ENCODE measurements at regions not wholly inside any gene's neighbourhood (a gene's known extent, or its start where the extent isn't known, plus 50 kb on each side); places are given as distances from the start of the nearest gene placed in this dataset.
A peak's percentile ranks its signal among the peaks of the same experiment; 100 is the strongest.

- DNase-seq: no peak
- peaks cover 3% of the 10 kb centered on the region for H3K27me3 Mint-ChIP-seq (ENCODE audit: low read depth, poor library complexity)
- H3K36me3 Mint-ChIP-seq (ENCODE audit: low read depth): peaks cover 12% of the 10 kb centered on the region
- no peak overlapping the region for H3K27ac Mint-ChIP-seq
- peaks cover 28% of the 10 kb centered on the region for H3K4me1 Mint-ChIP-seq
- H3K4me3 Mint-ChIP-seq: no peak overlapping the region
- no peak for TF ChIP-seq CTCF (IDR thresholded peaks at IDR 0.05)
- H3K9me3 Mint-ChIP-seq: peaks cover 18% of the 10 kb centered on the region
Observed at GRCh38 chr2:19078709-19079108, 279.7 kb downstream of the OSR1 start.

DNA sequence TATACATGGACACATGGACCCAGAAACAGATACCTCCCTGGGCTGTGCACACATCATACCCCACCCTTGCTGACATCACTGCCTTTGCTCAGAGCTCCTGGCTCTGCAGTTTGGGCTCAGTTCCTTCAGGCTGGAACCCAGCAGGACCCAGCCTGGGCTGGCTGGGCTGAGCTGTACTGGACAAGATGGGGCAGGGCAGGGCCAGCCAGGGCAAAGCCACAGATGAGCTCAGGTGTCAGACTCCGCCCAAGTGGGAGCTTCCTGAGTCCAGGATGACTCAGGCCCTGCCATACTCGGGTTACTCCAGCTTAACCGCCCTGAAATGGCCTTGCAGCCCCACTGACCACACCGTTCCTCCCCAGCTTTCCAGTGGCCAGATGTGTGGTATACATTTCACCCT is 284.9 kb downstream of the OSR1 start:
- H3K27me3 Mint-ChIP-seq (ENCODE audit: low read depth, poor library complexity): peaks cover 6% of the 10 kb centered on the region
- H3K27ac Mint-ChIP-seq: peak overlapping the region; percentile 75
- H3K4me3 Mint-ChIP-seq: no peak overlapping the region
- peak; percentile 47 for DNase-seq
- H3K9me3 Mint-ChIP-seq: no peaks in the 10 kb centered on the region
- H3K36me3 Mint-ChIP-seq (ENCODE audit: low read depth): no peaks in the 10 kb centered on the region
- no peak for TF ChIP-seq CTCF (IDR thresholded peaks at IDR 0.05)
- H3K4me1 Mint-ChIP-seq: peaks cover 66% of the 10 kb centered on the region

DNA sequence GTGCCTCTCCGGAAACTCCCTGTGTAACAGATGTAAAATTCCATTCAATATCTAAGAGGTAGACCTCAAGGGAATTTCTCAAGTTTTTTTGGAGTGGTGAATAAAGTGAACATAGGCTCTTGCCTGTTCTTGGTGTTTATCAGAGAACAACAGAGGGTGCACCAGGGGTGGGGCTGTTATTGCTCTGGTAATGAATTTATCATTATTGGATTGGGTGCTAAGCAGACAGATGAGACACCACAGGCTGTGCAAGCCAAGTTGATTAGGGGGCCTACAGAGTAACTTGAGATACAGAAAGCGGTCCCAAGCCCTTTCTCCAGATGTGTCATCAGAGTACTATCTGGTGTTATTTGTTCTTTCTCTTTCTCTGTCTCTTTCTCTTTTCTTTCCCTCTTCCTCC is 286.3 kb downstream of the OSR1 start:
- H3K4me3 Mint-ChIP-seq: no peak overlapping the region
- H3K4me1 Mint-ChIP-seq: peaks cover 75% of the 10 kb centered on the region
- no peaks in the 10 kb centered on the region for H3K36me3 Mint-ChIP-seq (ENCODE audit: low read depth)
- no peak for TF ChIP-seq CTCF (IDR thresholded peaks at IDR 0.05)
- peaks cover 6% of the 10 kb centered on the region for H3K27me3 Mint-ChIP-seq (ENCODE audit: low read depth, poor library complexity)
- DNase-seq: no peak
- H3K27ac Mint-ChIP-seq: no peak overlapping the region
- H3K9me3 Mint-ChIP-seq: no peaks in the 10 kb centered on the region

DNA sequence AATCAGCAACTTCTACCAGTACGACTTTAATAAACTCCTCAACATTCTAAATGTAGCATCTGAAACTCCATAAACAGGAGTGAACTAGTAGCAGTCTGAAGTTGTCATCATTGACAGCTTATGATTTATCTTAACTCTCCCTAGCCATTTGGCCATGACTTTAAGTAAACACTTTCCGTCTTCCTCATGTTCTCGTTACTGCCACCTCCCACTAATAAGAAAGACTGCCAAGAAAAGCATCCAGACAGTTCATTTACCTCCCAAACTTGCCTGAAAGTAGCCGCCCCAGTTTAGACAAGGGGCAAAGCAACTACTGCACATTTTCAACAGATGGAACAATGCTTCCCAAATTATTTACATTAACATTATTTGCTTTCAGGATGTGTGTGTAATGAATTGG is 287.5 kb downstream of the OSR1 start:
- TF ChIP-seq CTCF (IDR thresholded peaks at IDR 0.05): no peak
- H3K4me1 Mint-ChIP-seq: peaks cover 73% of the 10 kb centered on the region
- DNase-seq: no peak
- H3K27me3 Mint-ChIP-seq (ENCODE audit: low read depth, poor library complexity): peaks cover 6% of the 10 kb centered on the region
- H3K36me3 Mint-ChIP-seq (ENCODE audit: low read depth): no peaks in the 10 kb centered on the region
- H3K4me3 Mint-ChIP-seq: no peak overlapping the region
- H3K9me3 Mint-ChIP-seq: no peaks in the 10 kb centered on the region
- H3K27ac Mint-ChIP-seq: peak overlapping the region; percentile 2

DNA sequence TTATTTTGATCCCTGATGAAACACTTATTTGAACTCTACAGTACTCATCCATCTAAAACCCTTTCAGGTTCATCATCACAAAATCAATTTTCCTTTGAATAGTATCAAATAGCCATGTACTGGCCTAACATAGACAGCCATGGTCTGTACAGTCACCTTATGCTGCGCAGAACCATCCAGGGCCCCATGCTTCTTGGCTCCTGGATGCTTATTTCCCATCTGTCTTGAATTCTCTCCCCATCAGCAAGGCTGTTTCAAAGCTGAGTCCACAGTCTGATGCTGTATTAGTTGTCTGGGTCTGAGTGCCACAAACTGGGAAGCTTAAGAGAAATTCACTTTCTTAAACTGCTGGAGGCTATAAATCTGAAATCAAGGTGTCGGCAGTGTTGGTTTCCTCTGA is 290.2 kb downstream of the OSR1 start:
- no peak for TF ChIP-seq CTCF (IDR thresholded peaks at IDR 0.05)
- H3K27ac Mint-ChIP-seq: no peak overlapping the region
- no peaks in the 10 kb centered on the region for H3K9me3 Mint-ChIP-seq
- H3K4me3 Mint-ChIP-seq: no peak overlapping the region
- DNase-seq: no peak
- peaks cover 6% of the 10 kb centered on the region for H3K27me3 Mint-ChIP-seq (ENCODE audit: low read depth, poor library complexity)
- H3K36me3 Mint-ChIP-seq (ENCODE audit: low read depth): no peaks in the 10 kb centered on the region
- peaks cover 72% of the 10 kb centered on the region for H3K4me1 Mint-ChIP-seq

- Mint-ChIP-seq H3K27ac (no peak overlapping the region), H3K9me3 (no peaks in the 10 kb centered on the region), H3K4me1 (peaks cover 22% of the 10 kb centered on the region), H3K36me3 (ENCODE audit: low read depth) (no peaks in the 10 kb centered on the region), H3K4me3 (no peak overlapping the region), H3K27me3 (ENCODE audit: low read depth, poor library complexity) (no peaks in the 10 kb centered on the region)
- no peak for DNase-seq
- no peak for TF ChIP-seq CTCF (IDR thresholded peaks at IDR 0.05)
Observed at GRCh38 chr2:19062370-19062769, 296.1 kb downstream of the OSR1 start.

Measured in nephron progenitor cell (in vitro differentiated cells).